ENCODE measurements at regions not wholly inside any gene's neighbourhood (a gene's known extent, or its start where the extent isn't known, plus 50 kb on each side); places are given as distances from the start of the nearest gene placed in this dataset.
"Not testable (repeated sequence)": the region's sequence is repeated elsewhere in the genome, so short reads cannot be mapped to it uniquely, and the experiment has no call there.

GRCh38 chr3:176219970-176220369 is 977.3 kb downstream of the TBL1XR1 start:
- no peaks in the 10 kb centered on the region for H3K36me3 ChIP-seq

GRCh38 chr3:176214758-176215157 is 982.5 kb downstream of the TBL1XR1 start:
- Histone ChIP-seq H3K27ac (no peak overlapping the region), H3K9me3 (no peaks in the 10 kb centered on the region), H3K4me1 (no peaks in the 10 kb centered on the region), H3K27me3 (no peaks in the 10 kb centered on the region), H3K4me3 (replicated peaks in 1 of 3) (no peak overlapping the region), H3K36me3 (no peaks in the 10 kb centered on the region)
- TF ChIP-seq POLR2A (IDR thresholded peaks at IDR 0.05) = no peak
- WGBS, 2 donors = 95 to 97% methylated on average over 1 of the region's 1 CpG
- intact Hi-C loops (cut with DNase I) = no loop called here
- DNase-seq = no peak

More at GRCh38 chr3:176219970-176220369, 977.3 kb downstream of the TBL1XR1 start:
- H3K27ac ChIP-seq = no peak overlapping the region
- TF ChIP-seq CTCF (IDR thresholded peaks at IDR 0.05) = no peak
- TF ChIP-seq POLR2A (IDR thresholded peaks at IDR 0.05) = no peak
- no peak for DNase-seq
- WGBS, 2 donors = 71 to 78% methylated on average over 4 of the region's 4 CpGs
- no peaks in the 10 kb centered on the region for H3K9me3 ChIP-seq
- intact Hi-C loops (cut with DNase I) = no loop called here
- H3K4me3 ChIP-seq (replicated peaks in 1 of 3) = no peak overlapping the region
- H3K4me1 ChIP-seq = no peaks in the 10 kb centered on the region
- H3K27me3 ChIP-seq = no peaks in the 10 kb centered on the region

GRCh38 chr3:176213314-176213713 is 984.0 kb downstream of the TBL1XR1 start:
- intact Hi-C loops (cut with DNase I); H3K36me3 ChIP-seq; H3K27me3 ChIP-seq; H3K4me3 ChIP-seq (replicated peaks in 1 of 3); H3K4me1 ChIP-seq; DNase-seq; H3K27ac ChIP-seq; H3K9me3 ChIP-seq: not testable (repeated sequence)
- WGBS, 2 donors = 97 to 100% methylated on average over 3 to 23 of the region's 27 CpGs

GRCh38 chr3:176208915-176209314 is 988.4 kb downstream of the TBL1XR1 start:
- Histone ChIP-seq H3K4me3 (replicated peaks in 1 of 3) (no peak overlapping the region), H3K27me3 (no peaks in the 10 kb centered on the region), H3K27ac (no peak overlapping the region), H3K9me3 (no peaks in the 10 kb centered on the region), H3K36me3 (no peaks in the 10 kb centered on the region), H3K4me1 (no peaks in the 10 kb centered on the region)
- 84% methylated on average over 2 of the region's 2 CpGs for WGBS, 2 donors
- DNase-seq = no peak
- intact Hi-C loops (cut with DNase I) = no loop called here
- no peak for TF ChIP-seq CTCF (IDR thresholded peaks at IDR 0.05)
- TF ChIP-seq POLR2A (IDR thresholded peaks at IDR 0.05) = no peak

GRCh38 chr3:176208283-176208682 is 989.0 kb downstream of the TBL1XR1 start:
- Histone ChIP-seq H3K4me1 (no peaks in the 10 kb centered on the region), H3K4me3 (replicated peaks in 1 of 3) (no peak overlapping the region), H3K9me3 (no peaks in the 10 kb centered on the region), H3K36me3 (no peaks in the 10 kb centered on the region), H3K27ac (no peak overlapping the region), H3K27me3 (no peaks in the 10 kb centered on the region)
- DNase-seq = no peak
- TF ChIP-seq POLR2A (IDR thresholded peaks at IDR 0.05) (no peak), CTCF (IDR thresholded peaks at IDR 0.05) (no peak)
- intact Hi-C loops (cut with DNase I) = no loop called here
- WGBS, 2 donors = 47 to 54% methylated on average over 1 of the region's 1 CpG

GRCh38 chr3:176206809-176207208 is 990.5 kb downstream of the TBL1XR1 start:
- 95 to 97% methylated on average over 2 of the region's 2 CpGs for WGBS, 2 donors
- Histone ChIP-seq H3K36me3 (no peaks in the 10 kb centered on the region), H3K9me3 (no peaks in the 10 kb centered on the region), H3K27ac (no peak overlapping the region), H3K27me3 (no peaks in the 10 kb centered on the region), H3K4me1 (no peaks in the 10 kb centered on the region), H3K4me3 (replicated peaks in 1 of 3) (no peak overlapping the region)
- no peak for DNase-seq
- intact Hi-C loops (cut with DNase I) = no loop called here
- TF ChIP-seq POLR2A (IDR thresholded peaks at IDR 0.05) = no peak
- TF ChIP-seq CTCF (IDR thresholded peaks at IDR 0.05) = no peak

All from thyroid gland (tissue), 4 donors.